ENCODE measurements at regions not wholly inside any gene's neighbourhood (a gene's known extent, or its start where the extent isn't known, plus 50 kb on each side); places are given as distances from the start of the nearest gene placed in this dataset.
"Not testable (repeated sequence)": the region's sequence is repeated elsewhere in the genome, so short reads cannot be mapped to it uniquely, and the experiment has no call there.

DNA sequence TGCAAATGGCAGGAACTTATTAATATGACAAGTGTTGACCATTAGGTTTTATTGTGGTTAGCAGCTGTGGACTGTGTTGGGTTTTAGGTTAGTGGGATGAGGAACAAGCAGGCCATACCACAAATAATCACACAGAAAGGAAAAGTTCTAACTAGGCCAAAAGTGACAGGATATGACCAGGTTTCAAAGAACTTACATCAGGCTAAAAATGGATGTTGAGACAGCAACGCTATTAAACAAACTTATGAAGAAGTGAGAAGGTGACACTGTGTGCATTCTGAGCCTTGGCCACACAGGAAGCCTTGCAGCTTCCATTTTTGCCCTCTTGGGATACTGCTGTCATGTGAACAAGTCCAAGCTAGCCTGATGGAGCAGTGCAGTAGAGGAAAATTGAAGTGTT, 568.8 kb downstream of the HTR7 start:
- no peak overlapping the region for H3K27ac ChIP-seq
- H3K9ac ChIP-seq (ENCODE audit: low read depth in 2 of 2, low read length in 2 of 2) = no peak overlapping the region
- no peak for DNase-seq

GRCh38 chr10:90293616-90294015, 564.2 kb downstream of the HTR7 start:
- H3K4me3 ChIP-seq = no peak overlapping the region
- TF ChIP-seq CTCF (IDR thresholded peaks at IDR 0.05) = no peak
- H3K27ac ChIP-seq = no peak overlapping the region
- H3K36me3 ChIP-seq = no peaks in the 10 kb centered on the region
- H3K27me3 ChIP-seq = no peaks in the 10 kb centered on the region
- no peaks in the 10 kb centered on the region for H3K4me1 ChIP-seq
- DNase-seq = no peak
- intact Hi-C loops (cut with DNase I) = no loop called here
- H3K9ac ChIP-seq (ENCODE audit: low read depth in 2 of 2, low read length in 2 of 2) = no peak overlapping the region
- no peaks in the 10 kb centered on the region for H3K9me3 ChIP-seq

More for the DNA sequence above, 568.8 kb downstream of the HTR7 start:
- intact Hi-C loops (cut with DNase I) = no loop called here
- Histone ChIP-seq H3K9me3 (no peaks in the 10 kb centered on the region), H3K4me3 (no peak overlapping the region), H3K36me3 (no peaks in the 10 kb centered on the region), H3K4me1 (no peaks in the 10 kb centered on the region), H3K27me3 (no peaks in the 10 kb centered on the region)
- no peak for TF ChIP-seq CTCF (IDR thresholded peaks at IDR 0.05)

DNA sequence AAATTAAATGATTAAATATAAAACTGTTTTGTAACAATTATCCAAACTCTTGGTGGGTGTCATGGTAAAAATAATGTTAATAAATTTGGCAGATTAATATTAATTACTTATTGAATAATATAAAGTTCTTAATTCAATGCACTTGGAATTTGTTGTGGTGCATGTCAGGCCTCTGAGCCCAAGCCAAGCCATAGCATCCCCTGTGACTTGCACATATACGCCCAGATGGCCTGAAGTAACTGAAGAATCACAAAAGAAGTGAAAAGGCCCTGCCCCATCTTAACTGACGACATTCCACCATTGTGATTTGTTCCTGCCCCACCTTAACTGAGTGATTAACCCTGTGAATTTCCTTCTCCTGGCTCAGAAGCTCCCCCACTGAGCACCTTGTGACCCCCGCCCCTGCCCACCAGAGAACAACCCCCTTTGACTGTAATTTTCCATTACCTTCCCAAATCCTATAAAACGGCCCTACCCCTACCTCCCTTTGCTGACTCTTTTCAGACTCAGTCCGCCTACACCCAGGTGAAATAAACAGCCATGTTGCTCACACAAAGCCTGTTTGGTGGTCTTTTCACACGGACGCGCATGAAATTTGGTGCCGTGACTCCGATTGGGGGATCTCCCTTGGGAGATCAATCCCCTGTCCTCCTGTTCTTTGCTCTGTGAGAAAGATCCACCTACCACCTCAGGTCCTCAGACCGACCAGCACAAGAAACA, 562.9 kb downstream of the HTR7 start:
- H3K4me1 ChIP-seq; H3K36me3 ChIP-seq; H3K9me3 ChIP-seq; H3K27me3 ChIP-seq; intact Hi-C loops (cut with DNase I); H3K9ac ChIP-seq (ENCODE audit: low read depth in 2 of 2, low read length in 2 of 2); H3K4me3 ChIP-seq; H3K27ac ChIP-seq; DNase-seq: not testable (repeated sequence)

DNA sequence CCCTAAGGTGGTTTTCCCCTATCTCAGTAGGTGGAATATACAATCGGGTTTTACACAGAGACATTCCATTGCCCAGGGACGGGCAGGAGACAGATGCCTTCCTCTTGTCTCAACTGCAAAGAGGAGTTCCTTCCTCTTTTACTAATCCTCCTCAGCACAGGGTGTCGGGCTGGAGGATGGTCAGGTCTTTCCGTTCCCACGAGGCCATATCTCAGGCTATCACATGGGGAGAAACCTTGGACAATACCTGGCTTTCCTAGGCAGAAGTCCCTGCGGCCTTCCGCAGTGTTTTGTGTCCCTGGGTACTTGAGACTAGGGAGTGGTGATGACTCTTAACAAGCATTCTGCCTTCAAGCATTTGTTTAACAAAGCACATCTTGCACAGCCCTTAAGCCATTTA, 555.8 kb downstream of the HTR7 start:
- H3K36me3 ChIP-seq; H3K9ac ChIP-seq (ENCODE audit: low read depth in 2 of 2, low read length in 2 of 2); H3K27me3 ChIP-seq; H3K9me3 ChIP-seq; H3K4me3 ChIP-seq; intact Hi-C loops (cut with DNase I); H3K4me1 ChIP-seq; H3K27ac ChIP-seq; DNase-seq: not testable (repeated sequence)

DNA sequence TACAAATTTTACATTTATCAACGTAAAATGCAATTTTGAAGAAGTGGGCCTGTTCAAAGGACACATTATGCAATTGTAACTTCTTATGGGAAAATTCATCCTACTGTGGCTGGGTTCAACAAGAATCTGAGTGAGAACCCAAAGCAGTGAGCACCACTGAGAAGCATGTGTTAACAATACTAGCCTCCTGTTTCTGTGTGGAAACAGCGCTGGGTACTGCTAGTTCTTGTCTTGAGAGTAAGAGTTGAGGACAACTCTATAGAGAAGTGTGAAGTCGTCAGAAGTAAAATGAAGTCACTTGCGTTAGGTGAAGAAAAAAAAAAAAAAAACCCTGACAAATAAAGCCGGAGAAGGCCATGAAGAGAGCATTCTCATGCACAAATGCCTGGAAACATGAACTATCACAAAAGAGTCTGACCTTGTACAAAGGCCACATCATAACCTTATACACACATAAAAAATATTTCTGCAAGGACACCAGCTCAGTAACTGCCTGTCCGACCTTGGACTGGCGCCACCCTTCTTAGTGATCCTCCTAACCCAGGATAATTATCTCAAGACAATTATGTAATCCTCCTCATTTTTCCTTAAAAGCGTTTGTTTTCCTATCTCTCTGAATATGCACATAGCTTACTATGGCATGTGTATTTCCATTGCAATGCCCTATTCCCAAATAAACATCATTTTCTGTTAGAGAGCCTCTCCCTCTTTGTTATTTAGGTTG, 554.9 kb downstream of the HTR7 start:
- Histone ChIP-seq H3K9ac (ENCODE audit: low read depth in 2 of 2, low read length in 2 of 2) (no peak overlapping the region), H3K36me3 (no peaks in the 10 kb centered on the region), H3K27me3 (no peaks in the 10 kb centered on the region), H3K4me1 (no peaks in the 10 kb centered on the region), H3K9me3 (no peaks in the 10 kb centered on the region), H3K4me3 (no peak overlapping the region), H3K27ac (no peak overlapping the region)
- no peak for TF ChIP-seq CTCF (IDR thresholded peaks at IDR 0.05)
- no peak for DNase-seq
- intact Hi-C loops (cut with DNase I) = no loop called here

GRCh38 chr10:90304533-90304932, 553.3 kb downstream of the HTR7 start:
- Histone ChIP-seq H3K4me3 (no peak overlapping the region), H3K36me3 (no peaks in the 10 kb centered on the region), H3K27ac (no peak overlapping the region), H3K9ac (ENCODE audit: low read depth in 2 of 2, low read length in 2 of 2) (no peak overlapping the region), H3K9me3 (no peaks in the 10 kb centered on the region), H3K4me1 (no peaks in the 10 kb centered on the region), H3K27me3 (no peaks in the 10 kb centered on the region)
- no peak for DNase-seq
- no peak for TF ChIP-seq CTCF (IDR thresholded peaks at IDR 0.05)
- intact Hi-C loops (cut with DNase I) = no loop called here
